K562 (cell line): ENCODE measurements at regions not wholly inside any gene's neighbourhood (a gene's known extent, or its start where the extent isn't known, plus 50 kb on each side); places are given as distances from the start of the nearest gene placed in this dataset.

Source experiments
- ATAC-seq: fragments of 200-7000 bp; cut with Tn5 transposase; 3 replicates; pipeline ENCODE4 v1.9.1; 2020; ENCODE audit warnings: moderate library complexity
- BruUV-seq: library from RNA; stranded (reverse); fragments of 400-500 nt; replicated peaks from 2 replicates; lab custom pipeline; 2021; lab: Mats Ljungman, UMichigan
- CTCF ChIA-PET: fragments of 300-600 bp; formaldehyde crosslinking; extraction: SDS; loops from one replicate; lab custom pipeline; 2021; ENCODE audit warnings: low intra/inter-chr PET ratio; lab: Yijun Ruan, JAX
- POLR2A ChIA-PET: fragments of 300-600, 350-650 bp; sonication (Branson Sonifier 250); formaldehyde crosslinking; extraction: SDS; loops from one replicate; lab custom pipeline; 2021; ENCODE audit warnings: antibody characterized with exemption, inconsistent platforms; lab: Yijun Ruan, JAX
- DNase-seq, 4 experiments: peaks; one replicate each; pipeline versions ENCODE4 v3.0.0 to v3.0.0-alpha.2; 2011 to 2018; ENCODE audit warnings: low spot score in 3 of 4, mixed read lengths in 3 of 4; ENCODE audit errors: extremely low read depth in 1 of 4
- FAIRE-seq: peaks from 2 replicates; lab custom pipeline; 2011; peaks lifted over from hg19 to GRCh38; lab: Jason Lieb, UNC
- H2AFZ ChIP-seq: 2 replicates; pipeline ENCODE4 v1.6.0; 2011; ENCODE audit warnings: low read depth, low read length, control low read depth, inconsistent platforms
- H3K27ac ChIP-seq: fragments of 200-600 bp; 3 replicates; pipeline ENCODE4 v1.8.0; 2011; ENCODE audit warnings: low read depth, mild to moderate bottlenecking, control low read depth, inconsistent platforms, low read length, moderate library complexity, mixed read lengths; ENCODE audit errors: extremely low read depth
- H3K27me3 ChIP-seq, 2 experiments: fragments of 300-600 bp in 1 of 2; 2 replicates in 1 of 2; 3 replicates in 1 of 2; pipeline versions ENCODE4 v1.6.0 to v1.8.0; 2011; ENCODE audit warnings: inconsistent platforms in 2 of 2, low read length in 2 of 2, mild to moderate bottlenecking in 1 of 2, mixed read lengths in 1 of 2, moderate library complexity in 1 of 2; ENCODE audit not compliant: control insufficient read depth in 2 of 2, insufficient read depth in 2 of 2
- H3K36me3 ChIP-seq: fragments of 300-600 bp; 3 replicates; pipeline ENCODE4 v1.8.0; 2011; ENCODE audit warnings: mild to moderate bottlenecking, low read length, inconsistent platforms; ENCODE audit not compliant: control insufficient read depth, insufficient read depth
- H3K4me1 ChIP-seq, 2 experiments: fragments of 200-600 bp in 1 of 2; replicated peaks in 1 of 2; 2 replicates in 1 of 2; 3 replicates in 1 of 2; pipeline versions ENCODE4 v1.5.1 to v1.8.0; 2011; ENCODE audit warnings: inconsistent platforms in 2 of 2, low read length in 2 of 2, mild to moderate bottlenecking in 1 of 2, mixed read lengths in 1 of 2, moderate library complexity in 1 of 2; ENCODE audit not compliant: control insufficient read depth in 2 of 2, insufficient read depth in 2 of 2
- H3K4me2 ChIP-seq: 2 replicates; pipeline ENCODE4 v1.6.1; 2011; ENCODE audit warnings: low read length, control low read depth, inconsistent platforms, mixed read lengths; ENCODE audit not compliant: insufficient read depth
- H3K4me3 ChIP-seq: fragments of 200-600 bp; sonication (generic), shearing (Covaris generic); 2 replicates; pipeline ENCODE4 v1.5.1; 2016; ENCODE audit warnings: control low read depth, inconsistent platforms
- H3K79me2 ChIP-seq: fragments of 200-600 bp; 3 replicates; pipeline ENCODE4 v1.8.0; 2011; ENCODE audit warnings: low read length, inconsistent platforms; ENCODE audit not compliant: control insufficient read depth, insufficient read depth
- H3K9ac ChIP-seq, 2 experiments: 2 replicates each; pipeline versions ENCODE4 v1.6.0 to v1.6.1; 2011; ENCODE audit warnings: low read depth in 2 of 2, low read length in 2 of 2, control low read depth in 1 of 2, inconsistent platforms in 1 of 2, mild to moderate bottlenecking in 1 of 2, mixed read lengths in 1 of 2; ENCODE audit not compliant: insufficient read depth in 1 of 2
- H3K9me1 ChIP-seq: one replicate; pipeline ENCODE4 v1.6.0; 2011; ENCODE audit warnings: inconsistent platforms, mild to moderate bottlenecking, low read length, moderate library complexity; ENCODE audit not compliant: control insufficient read depth, insufficient read depth
- H3K9me3 ChIP-seq: replicated peaks from 2 replicates; pipeline ENCODE4 v1.5.1; 2011; ENCODE audit warnings: low read depth, low read length, inconsistent platforms; ENCODE audit not compliant: control insufficient read depth, insufficient read depth
- H4K20me1 ChIP-seq: replicated peaks from 2 replicates; pipeline ENCODE4 v1.6.1; 2011; ENCODE audit warnings: low read length, inconsistent platforms, mixed read lengths; ENCODE audit not compliant: control insufficient read depth, insufficient read depth
- CHD4 ChIP-seq: fragments of 200-600 bp; sonication (generic); IDR thresholded peaks from 3 replicates; pipeline ENCODE4 v1.6.1; 2012; ENCODE audit warnings: low read depth, mild to moderate bottlenecking, mixed read lengths, low read length, inconsistent platforms; ENCODE audit not compliant: insufficient read depth, insufficient replicate concordance, poor library complexity, severe bottlenecking
- DMBX1 ChIP-seq: fragments of 250-450 bp; sonication (Bioruptor Pico); IDR thresholded peaks from 2 replicates; pipeline ENCODE4 v1.8.0; 2022; ENCODE audit warnings: inconsistent platforms, mild to moderate bottlenecking, moderate library complexity, borderline replicate concordance
- GTF2A2 ChIP-seq: IDR thresholded peaks from 2 replicates; pipeline ENCODE4 v1.6.1; 2016; ENCODE audit warnings: mild to moderate bottlenecking, missing genetic modification characterization, missing compliant biosample characterization
- GTF2F1 ChIP-seq: IDR thresholded peaks from 2 replicates; pipeline ENCODE4 v1.6.1; 2011; ENCODE audit warnings: low read depth, low read length, improper control_type of control experiment
- HMGN3 ChIP-seq: IDR thresholded peaks from 2 replicates; pipeline ENCODE4 v1.6.1; 2011; ENCODE audit warnings: borderline replicate concordance, low read depth, mild to moderate bottlenecking, mixed read lengths, low read length; ENCODE audit not compliant: insufficient read length; ENCODE audit errors: extremely low read depth
- KAT8 ChIP-seq: fragments of 450-650 bp; IDR thresholded peaks from 2 replicates; pipeline ENCODE4 v1.6.1; 2016; ENCODE audit warnings: low read depth, mild to moderate bottlenecking
- PML ChIP-seq: IDR thresholded peaks from 2 replicates; pipeline ENCODE4 v1.6.1; 2012; ENCODE audit warnings: low read length, inconsistent platforms
- U2AF2 ChIP-seq: fragments of 200-400 bp; formaldehyde crosslinking; optimal IDR thresholded peaks from 2 replicates; pipeline ENCODE3; 2017; ENCODE audit warnings: low read depth, mild to moderate bottlenecking, low read length
- ZBTB8A ChIP-seq: fragments of 450-650 bp; IDR thresholded peaks from 2 replicates; pipeline ENCODE4 v1.6.1; 2018; ENCODE audit warnings: mild to moderate bottlenecking, moderate library complexity; ENCODE audit not compliant: partially characterized antibody
- ZNF124 ChIP-seq: sonication (generic); formaldehyde crosslinking; IDR thresholded peaks from 2 replicates; pipeline ENCODE4 v1.8.1; 2022; ENCODE audit warnings: missing genetic modification reagents
- ZNF165 ChIP-seq: fragments of 250-450 bp; sonication (Bioruptor Pico); IDR thresholded peaks from 2 replicates; pipeline ENCODE4 v1.4.0; 2020; ENCODE audit warnings: borderline replicate concordance
- ZNF282 ChIP-seq: sonication (generic); formaldehyde crosslinking; IDR thresholded peaks from 2 replicates; pipeline ENCODE4 v1.8.1; 2023; ENCODE audit warnings: missing genetic modification reagents
- ZNF830 ChIP-seq: fragments of 250-450 bp; sonication (Bioruptor Pico); IDR thresholded peaks from 2 replicates; pipeline ENCODE4 v1.5.0; 2021; ENCODE audit warnings: mild to moderate bottlenecking
- WGBS: fragments of 100-300 bp; shearing (Covaris generic); methylation state at CpG from one replicate; pipeline ENCODE4 v1.1.6; 2016; ENCODE audit warnings: low coverage, mixed read lengths; ENCODE audit not compliant: insufficient coverage; ENCODE audit errors: missing lambda C conversion rate; 5-methylcytosine and 5-hydroxymethylcytosine counted together
- in situ Hi-C: fragments of 300-500 bp; cut with MboI; formaldehyde crosslinking; loops from 4 replicates; pipeline ENCODE4 v1.15.0; 2018; ENCODE audit warnings: inconsistent platforms, mixed read lengths
- intact Hi-C: fragments of 100-400 bp; cut with micrococcal nuclease; formaldehyde crosslinking; loops from 2 replicates; pipeline ENCODE4 v1.14.2; 2022
- TF ChIP-seq, protein P1 (sequence below): fragments of 250-450 bp; sonication (Bioruptor Pico); IDR thresholded peaks from 2 replicates; pipeline ENCODE4 v1.8.0; 2022; ENCODE audit warnings: inconsistent platforms, mild to moderate bottlenecking, moderate library complexity, borderline replicate concordance
- TF ChIP-seq, protein P2 (sequence below): fragments of 450-650 bp; IDR thresholded peaks from 2 replicates; pipeline ENCODE4 v1.6.1; 2016; ENCODE audit warnings: mild to moderate bottlenecking
- TF ChIP-seq, protein P3 (sequence below): fragments of 450-650 bp; IDR thresholded peaks from 2 replicates; pipeline ENCODE4 v1.7.1; 2018; ENCODE audit warnings: mild to moderate bottlenecking, low read depth; ENCODE audit not compliant: partially characterized antibody

DNA sequence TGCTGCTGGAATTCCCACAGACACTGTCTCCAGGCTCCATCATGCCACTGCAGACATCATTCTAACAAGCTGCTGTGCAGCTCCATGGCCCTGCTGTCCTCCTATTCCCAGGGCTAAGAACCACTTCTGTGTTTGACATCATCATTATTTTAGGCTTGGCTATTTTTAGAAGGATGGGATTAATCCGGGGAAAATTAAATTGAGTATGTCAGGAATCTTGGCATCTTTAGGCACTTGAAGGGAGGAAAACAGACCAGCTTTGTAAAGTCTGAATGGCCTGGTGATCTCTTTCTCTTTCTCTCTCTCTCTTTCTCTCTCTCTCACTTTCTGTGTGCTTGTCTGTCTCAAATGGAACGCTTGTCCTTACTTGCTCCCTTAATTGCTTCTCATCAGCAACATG lies 568.3 kb upstream of the FLRT2 start (continued):
- TF ChIP-seq HMGN3 (no peak), GTF2A2 (tag) (no peak), CHD4 (no peak), DMBX1 (CRISPR knock-in tag) (no peak)
- TF ChIP-seq, protein P1, sequence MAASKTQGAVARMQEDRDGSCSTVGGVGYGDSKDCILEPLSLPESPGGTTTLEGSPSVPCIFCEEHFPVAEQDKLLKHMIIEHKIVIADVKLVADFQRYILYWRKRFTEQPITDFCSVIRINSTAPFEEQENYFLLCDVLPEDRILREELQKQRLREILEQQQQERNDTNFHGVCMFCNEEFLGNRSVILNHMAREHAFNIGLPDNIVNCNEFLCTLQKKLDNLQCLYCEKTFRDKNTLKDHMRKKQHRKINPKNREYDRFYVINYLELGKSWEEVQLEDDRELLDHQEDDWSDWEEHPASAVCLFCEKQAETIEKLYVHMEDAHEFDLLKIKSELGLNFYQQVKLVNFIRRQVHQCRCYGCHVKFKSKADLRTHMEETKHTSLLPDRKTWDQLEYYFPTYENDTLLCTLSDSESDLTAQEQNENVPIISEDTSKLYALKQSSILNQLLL (CRISPR knock-in tag), result no peak
- TF ChIP-seq, protein P2, sequence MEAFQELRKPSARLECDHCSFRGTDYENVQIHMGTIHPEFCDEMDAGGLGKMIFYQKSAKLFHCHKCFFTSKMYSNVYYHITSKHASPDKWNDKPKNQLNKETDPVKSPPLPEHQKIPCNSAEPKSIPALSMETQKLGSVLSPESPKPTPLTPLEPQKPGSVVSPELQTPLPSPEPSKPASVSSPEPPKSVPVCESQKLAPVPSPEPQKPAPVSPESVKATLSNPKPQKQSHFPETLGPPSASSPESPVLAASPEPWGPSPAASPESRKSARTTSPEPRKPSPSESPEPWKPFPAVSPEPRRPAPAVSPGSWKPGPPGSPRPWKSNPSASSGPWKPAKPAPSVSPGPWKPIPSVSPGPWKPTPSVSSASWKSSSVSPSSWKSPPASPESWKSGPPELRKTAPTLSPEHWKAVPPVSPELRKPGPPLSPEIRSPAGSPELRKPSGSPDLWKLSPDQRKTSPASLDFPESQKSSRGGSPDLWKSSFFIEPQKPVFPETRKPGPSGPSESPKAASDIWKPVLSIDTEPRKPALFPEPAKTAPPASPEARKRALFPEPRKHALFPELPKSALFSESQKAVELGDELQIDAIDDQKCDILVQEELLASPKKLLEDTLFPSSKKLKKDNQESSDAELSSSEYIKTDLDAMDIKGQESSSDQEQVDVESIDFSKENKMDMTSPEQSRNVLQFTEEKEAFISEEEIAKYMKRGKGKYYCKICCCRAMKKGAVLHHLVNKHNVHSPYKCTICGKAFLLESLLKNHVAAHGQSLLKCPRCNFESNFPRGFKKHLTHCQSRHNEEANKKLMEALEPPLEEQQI, result no peak
- TF ChIP-seq, all 486 proteins: peak for 0

DNA sequence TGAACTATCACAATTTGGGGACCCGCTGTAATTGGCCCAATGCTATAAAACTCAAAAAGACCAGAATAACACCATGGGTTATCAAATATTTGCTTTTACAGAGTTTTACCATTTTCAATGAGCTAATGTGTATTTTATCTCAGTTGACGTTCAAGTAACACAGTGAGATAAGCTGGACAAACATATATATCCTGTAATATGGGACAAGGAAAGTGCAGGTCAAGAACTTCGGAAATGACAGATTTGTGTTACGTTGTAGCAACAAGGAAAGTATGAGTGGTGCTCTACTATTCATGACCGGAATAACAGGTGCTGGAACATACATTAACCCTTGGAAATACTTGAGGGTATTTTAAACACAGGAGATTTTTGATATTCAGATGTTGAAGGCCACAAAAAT lies 566.4 kb upstream of the FLRT2 start:
- intact Hi-C loops (no loop called here), in situ Hi-C loops (no loop called here)
- FAIRE-seq, result no peak
- 0% methylated on average over 5 of the region's 5 CpGs for WGBS
- Histone ChIP-seq H3K36me3 (no peaks in the 10 kb centered on the region), H3K4me3 (no peak overlapping the region), H3K9me3 (no peaks in the 10 kb centered on the region), H4K20me1 (no peaks in the 10 kb centered on the region), H3K27ac (no peak overlapping the region), H3K27me3 (no peaks in the 10 kb centered on the region), H2AFZ (no peak overlapping the region), H3K4me2 (no peak overlapping the region), H3K9ac (no peak overlapping the region), H3K79me2 (no peaks in the 10 kb centered on the region), H3K9me1 (no peaks in the 10 kb centered on the region), H3K4me1 (no peaks in the 10 kb centered on the region)
- no peak for ATAC-seq
- POLR2A ChIA-PET, result no interaction called here
- DNase-seq, result no peak
- CTCF ChIA-PET, result no interaction called here
- BruUV-seq, result no TSS peak
- TF ChIP-seq KAT8 (no peak), ZBTB8A (no peak), U2AF2 (no peak), ZNF282 (no peak), ZNF830 (CRISPR knock-in tag) (no peak), ZNF124 (no peak), ZNF165 (CRISPR knock-in tag) (no peak), PML (no peak), GTF2F1 (no peak)
- TF ChIP-seq, protein P3, sequence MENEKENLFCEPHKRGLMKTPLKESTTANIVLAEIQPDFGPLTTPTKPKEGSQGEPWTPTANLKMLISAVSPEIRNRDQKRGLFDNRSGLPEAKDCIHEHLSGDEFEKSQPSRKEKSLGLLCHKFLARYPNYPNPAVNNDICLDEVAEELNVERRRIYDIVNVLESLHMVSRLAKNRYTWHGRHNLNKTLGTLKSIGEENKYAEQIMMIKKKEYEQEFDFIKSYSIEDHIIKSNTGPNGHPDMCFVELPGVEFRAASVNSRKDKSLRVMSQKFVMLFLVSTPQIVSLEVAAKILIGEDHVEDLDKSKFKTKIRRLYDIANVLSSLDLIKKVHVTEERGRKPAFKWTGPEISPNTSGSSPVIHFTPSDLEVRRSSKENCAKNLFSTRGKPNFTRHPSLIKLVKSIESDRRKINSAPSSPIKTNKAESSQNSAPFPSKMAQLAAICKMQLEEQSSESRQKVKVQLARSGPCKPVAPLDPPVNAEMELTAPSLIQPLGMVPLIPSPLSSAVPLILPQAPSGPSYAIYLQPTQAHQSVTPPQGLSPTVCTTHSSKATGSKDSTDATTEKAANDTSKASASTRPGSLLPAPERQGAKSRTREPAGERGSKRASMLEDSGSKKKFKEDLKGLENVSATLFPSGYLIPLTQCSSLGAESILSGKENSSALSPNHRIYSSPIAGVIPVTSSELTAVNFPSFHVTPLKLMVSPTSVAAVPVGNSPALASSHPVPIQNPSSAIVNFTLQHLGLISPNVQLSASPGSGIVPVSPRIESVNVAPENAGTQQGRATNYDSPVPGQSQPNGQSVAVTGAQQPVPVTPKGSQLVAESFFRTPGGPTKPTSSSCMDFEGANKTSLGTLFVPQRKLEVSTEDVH, result no peak
